ENCODE measurements at regions not wholly inside any gene's neighbourhood (a gene's known extent, or its start where the extent isn't known, plus 50 kb on each side); places are given as distances from the start of the nearest gene placed in this dataset.

GRCh38 chr6:106026748-106027715 is 59.1 kb upstream of the PRDM1 start:
- Histone ChIP-seq H3K36me3 (ENCODE audit: control insufficient read depth in 4 of 4, insufficient read depth in 3 of 4, low read depth in 1 of 4, low read length in 3 of 4) (no peaks in the 10 kb centered on the region), H3K9me3 (ENCODE audit: control insufficient read depth in 4 of 4, low read length in 3 of 4) (no peaks in the 10 kb centered on the region), H3K27me3 (ENCODE audit: control insufficient read depth in 4 of 4, insufficient read depth in 4 of 4, low read length in 3 of 4) (peaks cover 0 to 7% (median 0%) of the 10 kb centered on the region in 4 donors), H3K27ac (ENCODE audit: low read depth in 1 of 2, low read length in 2 of 2) (no peak overlapping the region), H3K4me3 (ENCODE audit: low read depth in 1 of 3, low read length in 3 of 3) (no peak overlapping the region), H3K4me1 (ENCODE audit: control insufficient read depth in 4 of 4, insufficient read depth in 4 of 4, low read length in 3 of 4) (no peaks in the 10 kb centered on the region), H3K9ac (ENCODE audit: low read depth in 1 of 2, low read length in 2 of 2) (no peak overlapping the region)
- no peak for TF ChIP-seq EGR1 (IDR thresholded peaks at IDR 0.05; ENCODE audit: low read depth in 2 of 2)
- no peak for TF ChIP-seq HNF4A (conservative IDR thresholded peaks at IDR 0.05)
- no peak for TF ChIP-seq CTCF (IDR thresholded peaks at IDR 0.05; ENCODE audit: low read depth, low read length, missing input control)
- TF ChIP-seq RAD21 (IDR thresholded peaks at IDR 0.05), result no peak
- TF ChIP-seq FOXA1 (IDR thresholded peaks at IDR 0.05), result no peak
- TF ChIP-seq HNF4G (IDR thresholded peaks at IDR 0.05), result no peak
- TF ChIP-seq JUND (IDR thresholded peaks at IDR 0.05), result no peak
- no peak for TF ChIP-seq SP1 (IDR thresholded peaks at IDR 0.05)
- no peak for TF ChIP-seq RXRA (IDR thresholded peaks at IDR 0.05)
- TF ChIP-seq GABPA (IDR thresholded peaks at IDR 0.05 in 1 of 2, conservative IDR thresholded peaks at IDR 0.05 in 1 of 2), result no peak
- no peak for TF ChIP-seq ATF3 (IDR thresholded peaks at IDR 0.05)
- no peak for TF ChIP-seq FOXA2 (IDR thresholded peaks at IDR 0.05)
- no peak for TF ChIP-seq MAX (IDR thresholded peaks at IDR 0.05)
- TF ChIP-seq ZBTB33 (IDR thresholded peaks at IDR 0.05), result no peak
- no peak for DNase-seq (ENCODE audit: low spot score)
- WGBS, result 56% methylated on average over 17 of the region's 17 CpGs

DNA sequence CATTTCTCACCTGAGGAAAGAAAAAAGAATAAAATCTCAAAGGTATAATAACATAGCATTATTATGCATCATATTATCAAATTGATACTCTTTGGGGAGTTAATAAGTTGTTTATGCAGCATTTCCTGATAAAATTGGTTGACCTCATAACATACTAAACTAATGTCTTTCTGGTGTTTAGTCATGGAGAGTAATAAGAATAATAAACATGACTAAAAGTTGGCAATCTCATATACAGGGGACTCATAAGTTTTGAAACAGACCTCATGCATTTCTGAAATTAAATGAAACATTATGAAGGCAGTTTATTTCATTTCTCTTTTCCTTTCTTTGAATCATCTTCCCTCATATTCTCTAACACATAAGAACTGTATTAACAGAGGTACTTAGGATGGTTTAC is 60.5 kb upstream of the PRDM1 start:
- DNase-seq (ENCODE audit: low spot score), result no peak
- no peak for TF ChIP-seq HNF4A (conservative IDR thresholded peaks at IDR 0.05)
- TF ChIP-seq HNF4G (IDR thresholded peaks at IDR 0.05), result no peak
- no peak for TF ChIP-seq FOXA2 (IDR thresholded peaks at IDR 0.05)
- TF ChIP-seq REST (IDR thresholded peaks at IDR 0.05), result no peak
- TF ChIP-seq EGR1 (IDR thresholded peaks at IDR 0.05; ENCODE audit: low read depth in 2 of 2), result no peak
- no peak for TF ChIP-seq JUND (IDR thresholded peaks at IDR 0.05)
- TF ChIP-seq YY1 (IDR thresholded peaks at IDR 0.05), result no peak
- no peak for TF ChIP-seq NR2F2 (IDR thresholded peaks at IDR 0.05)
- TF ChIP-seq CTCF (IDR thresholded peaks at IDR 0.05; ENCODE audit: low read depth, low read length, missing input control), result no peak
- no peak for TF ChIP-seq RXRA (IDR thresholded peaks at IDR 0.05)
- TF ChIP-seq TAF1 (conservative IDR thresholded peaks at IDR 0.05), result no peak
- TF ChIP-seq ATF3 (IDR thresholded peaks at IDR 0.05), result no peak
- no peak for TF ChIP-seq SP1 (IDR thresholded peaks at IDR 0.05)
- no peak for TF ChIP-seq RAD21 (IDR thresholded peaks at IDR 0.05)
- no peak for TF ChIP-seq FOXA1 (IDR thresholded peaks at IDR 0.05)
- TF ChIP-seq GABPA (IDR thresholded peaks at IDR 0.05 in 1 of 2, conservative IDR thresholded peaks at IDR 0.05 in 1 of 2), result no peak
- TF ChIP-seq MAX (IDR thresholded peaks at IDR 0.05), result no peak
- Histone ChIP-seq H3K9me3 (ENCODE audit: control insufficient read depth in 4 of 4, low read length in 3 of 4) (no peaks in the 10 kb centered on the region), H3K9ac (ENCODE audit: low read depth in 1 of 2, low read length in 2 of 2) (no peak overlapping the region), H3K27ac (ENCODE audit: low read depth in 1 of 2, low read length in 2 of 2) (no peak overlapping the region), H3K36me3 (ENCODE audit: control insufficient read depth in 4 of 4, insufficient read depth in 3 of 4, low read depth in 1 of 4, low read length in 3 of 4) (no peaks in the 10 kb centered on the region), H3K4me3 (ENCODE audit: low read depth in 1 of 3, low read length in 3 of 3) (no peak overlapping the region), H3K27me3 (ENCODE audit: control insufficient read depth in 4 of 4, insufficient read depth in 4 of 4, low read length in 3 of 4) (peaks cover 0 to 8% (median 0%) of the 10 kb centered on the region in 4 donors), H3K4me1 (ENCODE audit: control insufficient read depth in 4 of 4, insufficient read depth in 4 of 4, low read length in 3 of 4) (no peaks in the 10 kb centered on the region)
